ENCODE measurements at regions not wholly inside any gene's neighbourhood (a gene's known extent, or its start where the extent isn't known, plus 50 kb on each side); places are given as distances from the start of the nearest gene placed in this dataset.

DNA sequence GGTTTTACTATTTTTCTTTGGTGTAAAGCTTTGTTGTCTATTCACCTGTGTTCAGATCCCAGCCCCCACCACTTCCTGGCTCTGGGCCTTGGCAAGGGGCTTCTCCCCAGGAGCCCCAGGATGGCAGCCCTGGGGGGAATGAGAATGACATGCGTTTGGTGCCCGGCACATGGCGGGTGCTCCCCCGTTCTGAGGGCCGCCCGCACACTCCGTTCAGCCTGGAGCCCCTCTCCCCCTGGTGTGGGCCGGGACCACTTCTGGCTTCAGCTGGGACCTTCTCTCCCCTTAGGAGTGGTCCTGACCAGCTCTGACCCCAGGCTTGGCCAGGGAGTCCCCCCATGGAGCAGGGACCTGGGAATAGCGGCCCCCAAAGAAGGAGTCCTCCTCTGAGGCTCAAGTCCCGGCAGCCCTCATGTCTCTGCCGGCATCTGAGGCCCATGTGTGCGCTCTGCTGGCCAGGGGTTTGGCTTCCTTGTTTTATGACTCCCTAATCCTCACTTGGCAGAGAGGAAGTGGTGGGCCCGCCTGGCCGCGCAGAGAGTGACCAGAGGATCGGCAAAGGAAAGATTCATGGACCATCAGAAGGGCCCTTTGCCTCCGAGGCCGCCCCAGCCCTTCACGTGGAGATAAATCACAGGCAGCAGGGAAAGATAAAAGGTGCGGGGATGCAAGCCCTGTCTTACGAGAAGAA lies 57.0 kb upstream of the LMX1B start:
- intact Hi-C loops (cut with micrococcal nuclease), result loop anchor here (5.0 kb wide), 1 partner anchor 39 kb away; no protein-coding TSS in a partner anchor

DNA sequence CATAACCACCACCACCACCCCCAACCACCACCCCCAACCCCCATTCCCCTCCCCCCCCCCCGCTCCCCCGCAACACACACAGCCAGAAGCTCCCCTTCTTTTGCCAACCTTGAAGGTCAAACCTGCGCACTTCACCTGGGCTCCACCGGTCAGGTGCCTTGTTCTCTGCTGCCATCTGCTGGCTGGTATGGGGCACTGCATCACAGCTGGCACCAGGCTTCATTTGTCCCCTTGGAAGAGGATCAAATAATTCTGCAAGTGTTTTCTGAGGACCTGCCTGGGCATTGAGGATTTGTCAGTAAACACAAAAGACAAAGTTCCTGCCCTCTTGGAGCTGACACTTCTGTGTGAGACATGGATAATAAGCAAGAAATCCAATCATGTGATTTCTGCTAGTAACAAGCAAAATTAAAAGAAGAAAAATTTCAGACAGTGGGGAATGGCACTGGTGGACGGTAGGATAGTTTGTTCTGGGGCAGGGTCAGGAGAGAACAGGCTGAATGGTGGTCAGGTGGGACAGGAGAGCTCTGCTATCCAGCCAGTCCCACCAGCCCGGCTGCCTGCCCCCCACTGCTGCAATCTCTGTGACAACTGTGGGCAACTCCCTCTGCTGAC lies 55.6 kb upstream of the LMX1B start:
- intact Hi-C loops (cut with micrococcal nuclease), result loop anchor here (1.0 to 5.0 kb wide), 2 partner anchors 41 to 59 kb away; no protein-coding TSS in a partner anchor

DNA sequence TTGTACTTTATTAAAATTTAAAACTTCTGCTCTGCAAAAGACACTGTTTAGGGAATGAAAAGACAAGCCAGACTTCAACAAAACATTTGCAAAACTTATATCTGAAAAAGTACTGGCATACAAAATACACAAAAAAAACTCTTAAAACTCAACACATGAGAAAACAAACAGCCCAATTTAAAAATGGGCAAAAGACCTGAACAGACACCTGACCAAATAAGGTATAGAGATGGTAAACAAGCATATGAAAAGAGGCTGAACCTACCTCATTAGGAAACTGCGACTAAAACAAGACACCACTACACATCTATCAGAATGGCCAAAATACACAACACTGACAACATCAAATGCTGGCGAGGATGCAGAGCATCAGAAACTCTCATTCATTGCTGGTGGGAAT lies 54.4 kb upstream of the LMX1B start:
- intact Hi-C loops (cut with micrococcal nuclease), result loop anchor here (5.0 kb wide), 1 partner anchor 42 kb away; no protein-coding TSS in a partner anchor

DNA sequence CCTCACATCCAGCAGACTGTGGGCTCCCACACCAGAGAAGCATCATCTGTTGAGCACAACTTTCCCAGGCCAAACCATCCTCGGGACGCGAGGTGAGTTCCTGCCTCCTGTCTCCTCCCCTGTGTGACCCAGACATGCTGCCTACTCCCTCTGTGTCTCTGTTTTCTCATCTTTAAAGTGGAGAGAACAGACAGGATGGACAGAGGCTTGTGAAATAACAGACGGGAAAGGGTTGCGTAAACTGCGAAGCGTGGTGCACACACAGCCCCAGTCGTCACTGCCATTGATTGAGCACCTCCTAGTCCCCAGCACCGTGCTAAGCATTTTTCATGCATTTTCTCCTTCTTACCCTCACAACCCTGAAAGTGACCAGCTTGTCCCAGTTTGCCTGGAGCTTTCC lies 52.1 kb upstream of the LMX1B start:
- intact Hi-C loops (cut with micrococcal nuclease), result loop anchor here (10.0 kb wide), 1 partner anchor 267 kb away; no protein-coding TSS in a partner anchor

DNA sequence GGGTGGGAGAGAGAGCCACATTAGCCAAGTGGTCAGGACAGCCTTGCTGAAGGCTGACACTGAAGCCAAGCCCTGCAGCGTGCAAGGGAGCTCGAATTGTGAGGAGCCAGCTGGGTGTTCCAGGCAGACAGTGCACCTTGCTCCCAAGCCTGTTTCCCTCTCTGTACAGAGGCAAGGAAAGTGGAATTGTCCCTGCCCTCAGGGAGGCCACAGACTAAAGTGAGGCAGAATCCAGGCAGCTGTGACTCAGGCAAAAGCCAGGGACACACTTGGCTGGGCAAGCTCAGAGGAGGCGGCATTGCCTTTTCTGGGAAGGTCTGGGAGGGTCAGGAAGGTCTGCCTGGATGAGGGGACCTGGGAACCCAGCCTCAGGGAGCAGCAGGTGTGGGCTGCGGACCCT lies 50.2 kb upstream of the LMX1B start:
- intact Hi-C loops (cut with micrococcal nuclease), result loop anchor here (10.0 kb wide), 1 partner anchor 269 kb away; no protein-coding TSS in a partner anchor
